HK-2 (cell line): ENCODE measurements at regions not wholly inside any gene's neighbourhood (a gene's known extent, or its start where the extent isn't known, plus 50 kb on each side); places are given as distances from the start of the nearest gene placed in this dataset.

Experiments used
- DNase-seq: peaks from one replicate; pipeline ENCODE4 v3.0.0-alpha.2; 2018; ENCODE audit not compliant: unreplicated experiment

DNA sequence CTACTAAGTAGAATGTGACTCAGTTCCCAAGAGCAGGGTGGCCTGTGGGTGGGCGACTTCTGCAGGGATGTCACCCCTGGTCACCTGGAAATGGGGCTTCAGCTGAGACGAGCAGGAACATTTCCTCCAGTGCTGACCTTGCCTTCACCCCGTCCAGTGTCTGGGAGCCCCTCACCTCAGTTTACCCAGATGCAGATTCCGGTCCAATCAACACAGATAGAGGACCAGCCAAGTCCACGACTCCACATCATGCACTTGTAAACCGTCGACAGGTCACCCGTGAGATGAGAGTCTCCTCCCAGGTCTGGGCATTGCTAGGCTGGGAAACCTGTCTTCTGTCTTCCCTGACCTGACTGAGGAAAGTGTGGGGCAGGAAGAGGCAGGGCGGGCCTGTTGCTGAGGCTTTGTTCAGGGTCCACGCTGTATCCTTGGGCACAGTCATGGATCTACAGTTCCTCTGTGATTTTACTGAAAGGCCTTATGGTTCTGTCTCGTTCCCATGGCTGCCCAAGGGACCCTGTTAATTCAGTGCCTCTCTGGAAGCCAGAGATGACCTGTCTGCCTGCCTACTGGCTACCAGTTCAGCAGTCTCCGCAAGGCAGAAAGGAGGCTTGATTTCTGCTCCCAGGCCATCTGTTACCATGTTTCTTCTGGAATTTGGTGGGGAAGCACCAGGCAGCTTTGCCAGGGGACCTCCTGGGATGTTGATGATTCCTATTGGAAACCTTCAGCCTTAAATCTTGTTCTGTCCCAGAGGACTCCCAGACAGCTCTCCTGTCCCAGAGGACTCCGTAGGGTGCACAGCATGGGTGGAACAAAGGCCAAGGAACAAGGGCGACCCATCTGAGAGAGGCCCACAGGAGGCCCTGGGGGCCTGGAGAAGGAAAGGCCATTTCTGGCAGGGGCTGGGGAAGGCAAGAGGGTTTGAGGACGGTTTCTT is 288.5 kb upstream of the RTL1 start:
- DNase-seq, result no peak

DNA sequence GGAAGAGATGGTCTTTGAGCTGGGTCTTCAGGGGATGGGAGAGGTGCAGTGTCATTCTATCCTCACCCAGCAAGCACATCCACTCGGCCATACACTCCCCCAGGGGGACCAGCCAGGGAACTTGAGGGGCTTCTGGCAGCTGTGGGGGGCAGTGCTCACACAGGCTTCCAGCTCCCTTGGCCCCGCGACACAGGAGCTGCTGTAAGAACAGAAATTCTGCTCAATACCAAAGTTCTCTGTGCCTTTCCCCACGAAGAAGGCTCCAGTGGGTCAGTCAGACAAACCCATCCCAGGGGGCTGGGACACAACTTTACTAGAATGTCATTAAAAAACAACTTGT is 289.1 kb upstream of the RTL1 start:
- no peak for DNase-seq

DNA sequence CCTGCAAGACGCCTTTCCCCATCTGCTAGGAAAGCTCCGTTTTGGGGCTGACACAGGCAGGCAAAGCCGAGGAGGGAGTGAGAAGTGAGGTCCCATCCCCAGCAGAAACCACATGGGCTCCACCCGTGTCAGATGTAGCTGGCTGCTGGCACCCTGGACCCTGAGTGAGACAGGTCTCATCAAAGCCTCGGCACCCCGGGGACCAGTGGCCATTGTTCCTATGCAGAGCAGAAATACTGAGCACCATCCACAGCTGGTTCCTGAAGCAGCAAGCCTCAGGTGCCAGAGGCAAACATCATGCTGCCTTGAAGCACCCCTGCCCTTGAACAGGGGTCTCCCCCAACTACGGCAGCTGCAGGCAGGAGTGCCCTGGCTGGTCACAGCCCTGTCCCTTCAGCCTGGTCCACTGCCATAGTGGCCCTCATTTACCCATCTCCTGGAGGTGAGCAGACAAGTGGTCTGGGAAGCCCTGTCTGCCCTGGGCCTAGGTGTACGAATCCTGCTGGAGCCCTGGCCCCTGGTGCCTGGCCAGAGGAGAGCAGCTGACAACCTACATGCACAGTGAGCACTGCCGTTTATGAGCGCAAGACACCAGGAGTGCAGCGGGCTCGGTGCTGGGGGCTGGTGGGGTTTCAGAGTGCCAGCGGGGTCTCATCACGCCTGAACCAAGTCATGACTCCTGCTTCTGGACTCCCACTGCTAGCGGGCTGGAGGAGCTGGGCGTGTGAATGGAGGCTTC is 289.8 kb upstream of the RTL1 start:
- DNase-seq, result no peak

DNA sequence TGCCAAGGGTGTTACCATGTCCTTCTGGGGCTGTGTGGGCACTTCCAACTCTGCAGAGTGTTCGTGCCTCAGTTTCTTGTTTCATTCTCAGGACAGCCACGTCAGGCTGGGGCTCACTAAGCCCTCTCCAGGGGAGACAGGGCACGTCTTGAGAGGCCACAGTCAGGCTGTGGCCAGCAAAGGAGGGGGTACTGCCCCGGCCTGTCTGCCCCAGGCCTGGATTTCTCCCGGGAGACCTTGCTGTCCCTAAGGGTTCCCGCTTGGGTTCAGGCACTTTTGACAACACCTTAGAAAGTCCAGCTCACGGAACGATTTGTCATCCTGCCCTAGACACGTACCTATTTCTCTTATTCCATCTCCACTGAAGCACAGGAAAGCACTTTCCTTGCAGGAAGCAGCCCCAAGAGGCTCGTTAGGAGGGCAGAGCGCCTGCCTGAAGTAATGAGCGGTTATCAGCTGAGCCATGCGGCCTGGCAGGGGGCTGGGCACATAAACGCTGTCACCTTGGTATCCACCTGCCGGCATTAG is 290.4 kb upstream of the RTL1 start:
- no peak for DNase-seq

DNA sequence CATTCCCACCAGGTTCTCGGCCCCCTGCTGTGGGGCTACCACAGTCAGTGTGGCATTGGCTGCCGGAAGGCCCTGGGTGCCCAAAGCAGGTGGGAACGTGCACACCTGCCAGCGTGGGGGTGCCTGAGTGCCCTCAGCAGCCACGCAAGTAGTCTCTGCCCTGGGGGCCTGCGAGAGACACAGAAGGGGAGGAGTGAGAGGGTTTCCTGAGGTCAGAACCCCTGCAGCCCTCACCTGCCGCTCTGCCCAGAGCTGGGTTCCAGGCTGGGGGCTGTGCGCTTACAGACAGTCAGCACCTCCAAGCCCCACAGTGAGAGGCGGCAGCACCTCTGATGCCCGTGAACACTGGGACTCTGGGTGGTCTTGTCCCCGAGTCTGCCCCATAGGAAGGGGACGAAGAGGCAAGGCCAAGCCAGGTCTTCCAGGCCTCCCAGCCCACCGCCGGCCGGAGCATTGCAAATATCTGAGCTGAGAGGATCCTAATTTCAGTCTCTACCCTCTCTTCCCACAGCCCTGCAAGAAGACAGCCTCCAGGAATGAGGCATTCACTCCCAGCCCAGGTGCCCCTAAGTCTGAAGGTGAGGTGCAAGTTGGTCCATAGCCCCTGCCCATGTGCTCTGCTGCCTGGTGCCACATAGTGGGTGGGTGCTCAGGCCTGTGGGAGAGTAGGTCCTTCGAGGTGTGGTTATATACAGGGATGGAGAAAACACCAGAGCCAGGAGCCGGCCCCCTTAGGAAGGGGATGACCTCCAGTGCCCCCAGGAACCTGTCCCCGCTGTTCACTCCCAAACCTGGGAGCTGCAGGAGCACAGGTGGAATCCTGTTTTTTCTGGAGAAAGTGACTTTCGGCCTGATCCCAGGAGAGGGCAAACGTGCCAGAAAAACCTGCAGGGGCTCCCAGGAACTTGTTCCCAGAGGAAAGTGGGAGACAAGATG is 291.1 kb upstream of the RTL1 start:
- no peak for DNase-seq

DNA sequence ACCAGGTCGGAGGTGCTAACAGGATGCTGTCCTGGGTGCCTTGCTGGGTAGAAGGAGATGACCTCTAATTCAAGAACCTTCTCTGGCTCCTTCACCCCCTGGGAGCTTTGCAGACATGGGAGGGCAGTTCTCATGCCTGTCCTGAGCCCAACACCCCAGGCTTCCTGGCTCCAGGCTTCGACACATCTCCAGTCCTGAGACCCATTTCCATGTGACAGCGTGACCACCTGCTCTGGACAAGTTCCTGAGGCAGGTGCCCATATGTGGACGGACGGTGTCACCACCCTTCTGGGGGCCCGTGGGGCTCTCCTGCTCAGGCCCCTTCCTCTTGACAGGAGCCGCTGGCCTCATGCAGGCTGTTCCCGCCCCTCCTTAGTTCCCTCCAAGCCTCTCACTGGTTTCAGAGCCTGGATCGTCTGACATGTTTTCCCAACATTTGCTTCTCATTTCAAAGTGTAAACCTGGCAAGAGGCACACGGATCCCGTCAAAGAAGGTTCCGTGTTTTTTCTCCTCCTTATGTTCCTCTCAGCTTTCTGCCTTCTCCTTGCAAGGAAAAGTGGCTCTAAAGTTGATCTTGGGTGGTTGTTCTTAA is 291.9 kb upstream of the RTL1 start:
- no peak for DNase-seq

DNA sequence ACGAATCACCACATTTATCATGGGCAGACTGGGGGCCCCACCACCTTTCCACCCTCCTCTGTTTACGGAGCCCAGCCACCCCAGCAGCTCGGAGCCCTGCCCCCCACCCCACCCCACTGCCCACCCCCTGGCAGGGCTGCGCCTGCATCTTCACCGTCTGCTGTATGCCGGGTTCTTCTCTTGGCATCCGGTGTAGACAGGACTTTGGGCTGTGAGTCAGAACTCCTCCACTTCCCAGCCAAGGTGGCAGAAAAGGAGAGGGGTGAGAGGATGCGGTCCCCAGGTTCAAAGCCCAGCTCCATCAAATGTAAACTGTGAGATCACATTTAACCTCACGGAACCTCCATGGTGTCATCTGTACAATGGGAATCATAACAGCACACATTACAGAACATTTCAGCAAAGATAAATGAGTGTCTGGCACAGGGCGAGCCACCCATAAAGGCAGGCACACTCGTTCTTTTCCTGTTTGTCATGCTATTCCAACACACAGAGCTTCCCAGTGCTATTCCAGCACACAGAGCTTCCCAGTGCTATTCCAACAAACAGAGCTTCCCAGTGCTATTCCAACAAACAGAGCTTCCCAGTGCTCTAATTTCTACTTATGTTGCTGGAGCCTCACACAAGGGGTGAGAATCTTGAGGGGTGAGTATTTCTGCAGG is 292.7 kb upstream of the RTL1 start:
- no peak for DNase-seq

GRCh38 chr14:101196795-101197590 is 293.5 kb upstream of the RTL1 start:
- DNase-seq, result no peak

DNA sequence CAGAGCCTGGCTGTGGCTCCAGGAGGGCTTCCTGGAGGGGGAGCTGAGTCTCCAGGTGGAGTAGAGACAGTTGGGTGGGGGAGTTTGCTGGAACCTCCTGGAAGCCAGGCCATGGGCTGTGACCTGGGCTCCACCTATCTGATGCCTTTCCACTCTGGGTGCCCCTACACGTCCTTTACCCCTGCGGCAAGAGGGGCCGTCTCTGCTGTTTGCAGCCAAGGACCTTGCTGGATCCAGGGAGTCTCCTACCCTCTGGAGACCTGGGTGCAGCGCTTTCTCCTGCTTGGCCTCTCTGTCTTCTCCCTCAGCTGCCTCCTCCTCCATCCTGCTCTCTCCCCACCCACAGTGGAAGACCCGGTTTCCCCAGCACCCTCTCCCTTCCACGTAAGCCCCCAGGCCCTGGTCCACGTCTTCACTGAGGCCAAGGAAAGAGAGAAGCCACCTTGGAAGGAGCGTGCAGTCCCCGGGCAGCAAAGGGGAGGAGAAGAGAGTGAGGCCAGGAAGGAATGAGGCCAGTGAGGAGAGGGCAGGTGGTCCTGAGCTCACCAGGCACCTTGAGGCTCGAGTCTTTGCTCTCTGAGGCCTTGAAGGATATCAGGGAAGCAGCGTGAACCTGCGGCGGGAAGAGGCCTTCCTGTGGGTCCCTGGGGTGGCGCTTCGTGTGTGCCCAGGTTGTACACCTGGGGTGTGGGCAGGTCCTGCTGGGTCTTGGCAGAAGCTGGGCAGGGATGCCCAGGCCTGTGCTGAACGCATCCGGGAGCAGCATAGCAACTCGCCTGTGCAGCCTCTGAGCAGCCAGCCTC is 294.3 kb upstream of the RTL1 start:
- DNase-seq, result no peak

GRCh38 chr14:101198398-101199027 is 295.0 kb upstream of the RTL1 start:
- DNase-seq, result no peak

DNA sequence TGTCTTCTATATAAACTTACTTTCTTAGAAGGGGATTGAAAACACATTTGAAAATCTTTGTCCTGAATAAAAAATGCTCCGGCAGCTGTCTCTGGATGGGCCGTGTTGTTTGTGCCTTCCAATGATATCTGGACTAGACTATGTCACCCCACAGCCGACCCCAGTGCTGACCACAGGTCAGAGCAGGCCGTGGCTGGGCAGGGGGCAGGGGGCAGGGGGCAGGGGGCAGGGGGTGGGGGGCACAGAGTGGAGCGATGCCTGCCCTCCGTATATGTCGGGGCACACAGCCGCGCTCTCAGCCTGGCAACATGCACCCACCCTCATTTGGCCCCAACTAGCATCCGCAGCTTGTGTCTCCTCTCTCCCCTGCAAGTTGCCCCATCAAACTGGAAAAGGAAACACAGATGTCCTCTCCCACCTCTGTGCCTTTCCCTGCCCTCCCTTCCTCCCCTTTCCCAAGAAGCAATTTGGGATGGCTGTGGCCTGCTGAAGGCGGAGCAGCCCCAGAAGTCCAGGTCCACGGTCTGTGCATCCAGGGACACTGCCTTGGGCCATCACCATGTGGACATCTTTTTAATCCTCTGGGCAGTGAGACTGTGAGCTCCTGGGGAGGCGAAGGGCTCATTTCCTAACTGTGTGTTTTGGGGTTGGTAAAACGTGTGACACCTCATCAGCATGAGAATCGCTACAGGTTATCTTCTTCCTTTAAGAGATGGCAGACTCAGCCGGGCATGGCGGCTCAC is 295.7 kb upstream of the RTL1 start:
- DNase-seq, result no peak

DNA sequence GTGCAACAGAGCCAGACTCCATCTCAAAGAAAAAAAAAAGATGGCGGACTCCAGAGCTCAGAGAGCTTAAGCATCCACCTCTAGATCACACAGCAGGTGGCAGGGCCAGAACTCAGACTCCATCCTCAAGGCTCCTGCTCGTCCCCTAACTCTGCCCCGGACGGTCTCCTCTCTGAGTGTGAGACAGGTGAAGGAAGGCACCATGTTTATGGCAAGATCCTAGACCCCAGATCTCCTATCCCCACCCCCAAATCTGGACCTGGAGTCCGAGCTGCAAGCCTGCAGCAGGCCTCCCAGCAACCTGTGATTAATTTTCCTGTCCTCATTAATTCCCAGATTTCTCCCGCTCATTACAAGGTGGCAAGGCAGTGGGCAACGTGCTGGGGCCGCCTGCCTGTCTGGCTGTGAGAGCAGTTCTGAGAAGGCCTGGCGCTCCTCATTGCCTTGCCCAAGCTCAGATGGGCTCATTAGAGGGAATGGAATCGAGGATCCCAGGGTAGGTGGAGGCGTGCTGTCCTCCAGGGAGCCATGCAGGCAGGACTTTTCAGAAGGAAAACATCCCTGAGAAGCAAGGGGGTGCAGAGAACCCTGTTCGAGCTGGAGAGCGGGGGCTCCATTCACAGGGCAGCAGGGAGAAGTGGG is 296.6 kb upstream of the RTL1 start:
- DNase-seq, result no peak

GRCh38 chr14:101200650-101201516 is 297.4 kb upstream of the RTL1 start:
- DNase-seq, result no peak

GRCh38 chr14:101201535-101202151 is 298.1 kb upstream of the RTL1 start:
- DNase-seq, result no peak

GRCh38 chr14:101202627-101203404 is 299.3 kb upstream of the RTL1 start:
- no peak for DNase-seq
